ENCODE measurements at regions not wholly inside any gene's neighbourhood (a gene's known extent, or its start where the extent isn't known, plus 50 kb on each side); places are given as distances from the start of the nearest gene placed in this dataset.

- TF ChIP-seq CTCF (conservative IDR thresholded peaks at IDR 0.05; ENCODE audit: low read depth, low read length) (no peak), EZH2phosphoT487 (IDR thresholded peaks at IDR 0.05; ENCODE audit: borderline replicate concordance, low read length) (no peak)
Measured at GRCh38 chr17:72526769-72527168, 405.9 kb downstream of the SOX9 start.

Data from PC-3 (cell line).